Transverse colon (tissue), 4 donors: ENCODE measurements at regions not wholly inside any gene's neighbourhood (a gene's known extent, or its start where the extent isn't known, plus 50 kb on each side); places are given as distances from the start of the nearest gene placed in this dataset.

Source experiments
- DNase-seq: peaks from one replicate; pipeline ENCODE4 v3.0.0-alpha.2; 2019
- H3K27ac ChIP-seq, 4 donors: fragments of 200-600 bp; sonication (generic); 2 replicates each; pipeline ENCODE4 v1.5.1; 2016 to 2018; ENCODE audit warnings: inconsistent platforms in 4 of 4
- H3K27me3 ChIP-seq: fragments of 200-600 bp; sonication (generic); 2 replicates; pipeline ENCODE4 v1.5.1; 2017; ENCODE audit warnings: inconsistent platforms
- H3K36me3 ChIP-seq, 4 donors: fragments of 200-600 bp; sonication (generic); 2 replicates each; pipeline ENCODE4 v1.5.1; 2017 to 2019; ENCODE audit warnings: inconsistent platforms in 4 of 4
- H3K4me1 ChIP-seq, 4 donors: fragments of 200-600 bp; sonication (generic); 2 replicates each; pipeline ENCODE4 v1.5.1; 2017 to 2020; ENCODE audit warnings: inconsistent platforms in 4 of 4
- H3K4me3 ChIP-seq, 4 donors: fragments of 200-600 bp; sonication (generic); 1 replicate in 1 of 4; 2 replicates in 3 of 4; pipeline versions ENCODE4 v1.5.1 to v1.6.1; 2017 to 2019; ENCODE audit warnings: inconsistent platforms in 4 of 4
- H3K9me3 ChIP-seq, 2 donors: fragments of 200-600 bp; sonication (generic); 2 replicates each; pipeline ENCODE4 v1.5.1; 2017 to 2019; ENCODE audit warnings: inconsistent platforms in 2 of 2
- EP300 ChIP-seq: sonication (generic); formaldehyde crosslinking; IDR thresholded peaks from one replicate; pipeline ENCODE4 v1.6.1; 2017; ENCODE audit warnings: antibody characterized with exemption, low read depth
- POLR2A ChIP-seq: fragments of 450-650 bp; IDR thresholded peaks from one replicate; pipeline ENCODE4 v1.6.1; 2016; ENCODE audit warnings: antibody characterized with exemption, mild to moderate bottlenecking, moderate library complexity
- POLR2AphosphoS5 ChIP-seq, 3 donors: sonication (generic); formaldehyde crosslinking; IDR thresholded peaks; one replicate each; pipeline ENCODE4 v1.6.1; 2016; ENCODE audit warnings: antibody characterized with exemption in 3 of 3
- WGBS, 2 donors: methylation state at CpG; one replicate each; pipeline ENCODE4 v1.1.5; 2018; ENCODE audit warnings: low coverage in 1 of 2; 5-methylcytosine and 5-hydroxymethylcytosine counted together
- in situ Hi-C, 4 donors: fragments of 200-750 bp; cut with MboI; loops; one replicate each; pipeline versions ENCODE4 v1.15.0 to v1.15.1; 2017; ENCODE audit warnings: low sequenced_read_pairs in 3 of 4, low pct_ligation_motif_present in 1 of 4, low pct_unique_long_range_greater_than_20kb in 1 of 4
- intact Hi-C: fragments of 100-400 bp; cut with DNase I; formaldehyde crosslinking; loops from one replicate; pipeline ENCODE4 v1.15.1; 2023; ENCODE audit warnings: low total_unique reads
- TF ChIP-seq, protein P1 (sequence below), 5 experiments: fragments of 200-600 bp in 3 of 5; fragments of 450-650 bp in 2 of 5; sonication (generic) in 3 of 5; IDR thresholded peaks; 1 replicate in 2 of 5; 2 replicates in 3 of 5; pipeline ENCODE4 v1.5.1; 2016 to 2017; ENCODE audit warnings: antibody characterized with exemption in 5 of 5, inconsistent platforms in 3 of 5, mild to moderate bottlenecking in 2 of 5, moderate library complexity in 1 of 5

DNA sequence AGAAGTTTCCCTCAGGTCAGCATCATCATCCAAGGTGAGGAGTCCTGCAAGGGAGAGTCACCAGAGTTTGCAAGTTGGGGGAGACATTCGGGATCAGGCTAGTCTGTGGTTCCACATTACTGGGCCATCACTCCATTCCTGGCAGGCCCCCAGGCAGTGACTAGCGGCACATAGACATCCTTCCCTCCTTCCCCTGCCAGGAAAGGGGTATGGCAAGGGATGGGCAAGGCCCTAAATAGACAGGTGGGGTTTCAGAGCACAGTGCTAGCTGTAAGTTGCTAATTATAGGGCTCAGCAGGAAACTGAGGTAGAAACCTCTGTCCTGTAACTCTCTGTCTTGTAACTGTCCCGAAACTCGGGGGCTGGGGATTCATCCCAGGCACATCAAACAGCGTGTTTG is 215.2 kb upstream of the ROPN1 start:
- 87% methylated on average over 5 of the region's 5 CpGs; no CpG with 5 or more reads in 1 of the 2 donors for WGBS, 2 donors
- H3K27ac ChIP-seq = no peak overlapping the region

DNA sequence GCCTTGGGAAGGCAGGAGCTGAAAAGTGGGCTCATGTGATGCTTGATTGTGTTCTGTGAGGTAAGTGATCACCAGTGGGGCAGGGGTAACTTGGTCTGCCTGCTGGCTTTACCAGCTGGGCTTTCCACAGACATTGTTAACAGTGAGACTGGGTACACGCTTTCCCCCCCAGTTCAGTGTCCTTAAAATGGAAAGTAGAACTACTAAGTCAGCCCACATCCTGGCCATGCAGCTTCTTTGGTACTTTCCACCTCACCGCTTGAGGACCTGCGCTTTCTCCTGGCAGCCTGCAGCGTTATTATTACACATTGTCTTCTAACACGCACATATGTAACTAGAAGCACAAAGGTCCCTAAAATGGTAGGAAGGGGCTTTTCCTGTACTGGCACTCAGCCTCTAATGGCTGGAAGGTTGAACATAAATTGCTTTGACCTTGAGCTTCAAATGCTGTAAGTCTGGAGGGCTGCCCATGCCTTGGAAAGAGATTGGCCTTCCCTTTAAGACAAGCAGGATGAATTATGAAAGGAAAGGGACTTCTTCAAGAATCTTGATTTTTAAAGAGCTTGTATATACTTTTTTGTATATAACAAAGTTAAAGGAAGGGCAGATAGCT is 216.1 kb upstream of the ROPN1 start:
- TF ChIP-seq EP300 (no peak), POLR2AphosphoS5 (IDR thresholded peaks at IDR 0.05) (no peak), POLR2A (no peak)
- TF ChIP-seq, protein P1, sequence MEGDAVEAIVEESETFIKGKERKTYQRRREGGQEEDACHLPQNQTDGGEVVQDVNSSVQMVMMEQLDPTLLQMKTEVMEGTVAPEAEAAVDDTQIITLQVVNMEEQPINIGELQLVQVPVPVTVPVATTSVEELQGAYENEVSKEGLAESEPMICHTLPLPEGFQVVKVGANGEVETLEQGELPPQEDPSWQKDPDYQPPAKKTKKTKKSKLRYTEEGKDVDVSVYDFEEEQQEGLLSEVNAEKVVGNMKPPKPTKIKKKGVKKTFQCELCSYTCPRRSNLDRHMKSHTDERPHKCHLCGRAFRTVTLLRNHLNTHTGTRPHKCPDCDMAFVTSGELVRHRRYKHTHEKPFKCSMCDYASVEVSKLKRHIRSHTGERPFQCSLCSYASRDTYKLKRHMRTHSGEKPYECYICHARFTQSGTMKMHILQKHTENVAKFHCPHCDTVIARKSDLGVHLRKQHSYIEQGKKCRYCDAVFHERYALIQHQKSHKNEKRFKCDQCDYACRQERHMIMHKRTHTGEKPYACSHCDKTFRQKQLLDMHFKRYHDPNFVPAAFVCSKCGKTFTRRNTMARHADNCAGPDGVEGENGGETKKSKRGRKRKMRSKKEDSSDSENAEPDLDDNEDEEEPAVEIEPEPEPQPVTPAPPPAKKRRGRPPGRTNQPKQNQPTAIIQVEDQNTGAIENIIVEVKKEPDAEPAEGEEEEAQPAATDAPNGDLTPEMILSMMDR (IDR thresholded peaks at IDR 0.05) = no peak
- in situ Hi-C loops = no loop called here
- 73 to 100% methylated on average over 1 to 5 of the region's 5 CpGs for WGBS, 2 donors
- Histone ChIP-seq H3K27ac (no peak overlapping the region), H3K27me3 (no peaks in the 10 kb centered on the region), H3K4me1 (peaks cover 0 to 3% (median under 1%) of the 10 kb centered on the region in 4 donors), H3K9me3 (no peaks in the 10 kb centered on the region), H3K36me3 (no peaks in the 10 kb centered on the region), H3K4me3 (no peak overlapping the region)
- DNase-seq = no peak
- intact Hi-C loops = no loop called here

More for the DNA sequence above, 215.2 kb upstream of the ROPN1 start:
- TF ChIP-seq POLR2AphosphoS5 (IDR thresholded peaks at IDR 0.05) = no peak
- TF ChIP-seq POLR2A = no peak
- TF ChIP-seq, protein P1 (IDR thresholded peaks at IDR 0.05) = no peak
- no peak for TF ChIP-seq EP300
- in situ Hi-C loops (no loop called here), intact Hi-C loops (no loop called here)
- Histone ChIP-seq H3K4me1 (peaks cover 1 to 10% (median 5%) of the 10 kb centered on the region in 4 donors), H3K27me3 (no peaks in the 10 kb centered on the region), H3K9me3 (no peaks in the 10 kb centered on the region), H3K36me3 (no peaks in the 10 kb centered on the region), H3K4me3 (no peak overlapping the region)
- DNase-seq = no peak

DNA sequence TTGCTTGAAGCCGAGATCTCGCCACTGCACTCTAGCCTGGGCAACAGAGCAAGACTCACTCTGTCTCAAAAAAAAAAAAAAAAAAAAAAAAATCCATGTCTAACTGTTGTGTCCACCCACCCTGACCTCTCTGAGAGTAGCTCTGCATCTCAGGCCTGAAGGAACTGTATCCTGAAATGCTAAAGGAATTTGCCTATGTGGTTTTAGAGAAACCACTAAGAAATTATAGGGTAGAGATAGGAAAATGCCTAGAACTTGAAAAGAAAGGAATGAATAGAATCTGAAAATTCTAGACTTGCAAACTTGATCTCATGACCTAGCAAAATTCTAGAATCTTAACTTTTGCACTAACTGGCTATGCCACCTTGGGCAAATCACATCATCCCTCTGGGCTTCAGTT is 217.5 kb upstream of the ROPN1 start:
- 100% methylated on average over 2 of the region's 2 CpGs; no CpG with 5 or more reads in 1 of the 2 donors for WGBS, 2 donors
- H3K36me3 ChIP-seq = no peaks in the 10 kb centered on the region
- no peaks in the 10 kb centered on the region for H3K4me1 ChIP-seq
- H3K9me3 ChIP-seq = no peaks in the 10 kb centered on the region
- H3K27me3 ChIP-seq = no peaks in the 10 kb centered on the region
- intact Hi-C loops = no loop called here
- H3K27ac ChIP-seq = no peak overlapping the region
- DNase-seq = no peak
- in situ Hi-C loops = no loop called here
- TF ChIP-seq, protein P1 (IDR thresholded peaks at IDR 0.05) = no peak
- no peak for TF ChIP-seq EP300
- no peak for TF ChIP-seq POLR2A
- H3K4me3 ChIP-seq = no peak overlapping the region

DNA sequence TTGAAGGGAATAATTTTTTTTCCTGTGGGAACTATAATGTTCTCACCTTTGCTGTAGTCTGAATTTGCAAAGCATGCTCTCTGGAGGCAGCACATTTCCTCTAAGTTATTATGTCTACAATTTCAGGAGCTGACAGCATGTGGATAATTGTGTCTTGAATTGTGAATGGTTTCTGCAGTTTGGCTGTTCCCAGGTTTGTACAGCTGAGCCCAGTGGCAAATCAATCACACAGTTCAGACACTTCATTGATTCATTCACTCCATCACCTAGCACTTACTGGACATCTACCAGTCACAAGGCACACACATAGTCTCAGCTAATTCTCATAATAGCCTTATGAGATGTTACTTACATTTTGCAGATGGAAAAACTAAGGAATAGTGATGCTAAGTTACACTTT is 219.0 kb upstream of the ROPN1 start:
- in situ Hi-C loops (no loop called here), intact Hi-C loops (no loop called here)

More for the DNA sequence above, 219.0 kb upstream of the ROPN1 start:
- DNase-seq = no peak
- H3K27me3 ChIP-seq = no peaks in the 10 kb centered on the region
- TF ChIP-seq POLR2A = no peak
- no peak for TF ChIP-seq POLR2AphosphoS5 (IDR thresholded peaks at IDR 0.05)
- TF ChIP-seq, protein P1 (IDR thresholded peaks at IDR 0.05) = no peak
- no peak for TF ChIP-seq EP300
- H3K36me3 ChIP-seq = no peaks in the 10 kb centered on the region
- H3K4me1 ChIP-seq = no peaks in the 10 kb centered on the region
- no peaks in the 10 kb centered on the region for H3K9me3 ChIP-seq
- H3K4me3 ChIP-seq = no peak overlapping the region
- no peak overlapping the region for H3K27ac ChIP-seq
